Nephron (organoid): ENCODE measurements at regions not wholly inside any gene's neighbourhood (a gene's known extent, or its start where the extent isn't known, plus 50 kb on each side); places are given as distances from the start of the nearest gene placed in this dataset.

Source experiments
- H3K27ac Mint-ChIP-seq, 3 experiments: 2 replicates each; pipeline ENCODE4 v1.8.0; 2020; ENCODE audit warnings: mixed read lengths in 3 of 3, mild to moderate bottlenecking in 2 of 3, moderate library complexity in 1 of 3
- H3K27me3 Mint-ChIP-seq: 2 replicates; pipeline ENCODE4 v1.8.0; 2021; ENCODE audit warnings: low read depth, mild to moderate bottlenecking, moderate library complexity, mixed read lengths
- H3K36me3 Mint-ChIP-seq: 2 replicates; pipeline ENCODE4 v1.8.0; 2020; ENCODE audit warnings: low read depth, mixed read lengths
- H3K4me1 Mint-ChIP-seq: 2 replicates; pipeline ENCODE4 v1.8.0; 2020; ENCODE audit warnings: mixed read lengths
- H3K4me3 Mint-ChIP-seq, 3 experiments: 2 replicates each; pipeline ENCODE4 v1.8.0; 2020; ENCODE audit warnings: mild to moderate bottlenecking in 3 of 3, mixed read lengths in 3 of 3, moderate library complexity in 2 of 3
- H3K9me3 Mint-ChIP-seq: 2 replicates; pipeline ENCODE4 v1.8.0; 2020; ENCODE audit warnings: mixed read lengths
- CTCF ChIP-seq, 3 experiments: fragments of 200-600 bp; sonication (generic); IDR thresholded peaks; one replicate each; pipeline ENCODE4 v1.5.0; 2021; ENCODE audit warnings: antibody characterized with exemption in 3 of 3; ENCODE audit not compliant: unreplicated experiment in 3 of 3

DNA sequence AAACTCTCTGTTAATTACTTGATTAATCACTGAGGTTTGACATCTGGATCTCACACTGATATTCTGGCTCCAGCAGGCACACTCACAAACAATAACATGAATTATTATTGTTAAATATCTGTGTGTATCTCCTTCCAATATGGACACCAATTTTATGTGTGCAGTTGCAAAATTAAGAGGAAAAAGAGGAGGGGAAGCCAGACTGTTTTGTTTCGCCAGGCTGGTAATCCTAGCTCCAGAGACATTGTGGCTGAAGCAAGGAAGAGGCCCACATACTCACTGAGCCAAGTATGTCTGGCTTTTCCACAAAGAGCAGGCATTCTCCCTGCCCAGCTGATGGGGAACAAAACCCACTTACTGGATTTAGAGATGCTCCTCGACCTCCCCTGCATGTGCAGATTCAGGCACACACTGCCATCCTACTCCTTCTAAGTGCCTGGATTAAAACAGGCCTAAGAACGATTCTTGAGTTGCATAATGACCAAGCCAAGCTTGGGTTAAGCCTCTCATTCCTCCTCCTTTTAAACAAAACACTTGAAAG, 181.9 kb downstream of the ESM1 start:
- no peaks in the 10 kb centered on the region for H3K27me3 Mint-ChIP-seq
- H3K4me1 Mint-ChIP-seq = peaks cover 18% of the 10 kb centered on the region
- TF ChIP-seq CTCF (IDR thresholded peaks at IDR 0.05; ENCODE audit: unreplicated experiment in 3 of 3) = no peak
- H3K4me3 Mint-ChIP-seq = no peak overlapping the region
- no peaks in the 10 kb centered on the region for H3K36me3 Mint-ChIP-seq
- H3K27ac Mint-ChIP-seq = peak overlapping the region in 2 of 3 experiments; percentile 24 to 70
- H3K9me3 Mint-ChIP-seq = peaks cover 5% of the 10 kb centered on the region

DNA sequence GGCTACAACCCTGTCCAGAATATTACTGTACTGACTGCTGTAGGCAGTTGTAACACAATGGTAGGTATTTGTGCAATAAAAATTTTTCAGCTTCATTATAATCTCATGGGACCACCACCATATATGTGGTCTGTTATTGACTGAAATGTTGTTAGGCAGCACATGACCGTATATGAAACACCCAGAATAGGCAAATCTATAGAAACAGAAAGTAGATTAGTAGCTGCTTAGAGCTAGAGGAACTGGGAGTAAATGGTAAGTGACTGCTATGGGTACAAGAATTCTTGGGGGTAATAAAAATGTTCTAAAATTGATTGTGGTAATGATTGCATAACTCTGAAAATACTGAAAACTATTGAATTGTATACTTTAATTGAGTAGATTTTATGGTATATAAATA, 185.7 kb downstream of the ESM1 start:
- Mint-ChIP-seq H3K27me3 (no peaks in the 10 kb centered on the region), H3K4me1 (peaks cover 21% of the 10 kb centered on the region), H3K4me3 (no peak overlapping the region), H3K9me3 (no peaks in the 10 kb centered on the region), H3K27ac (no peak overlapping the region), H3K36me3 (no peaks in the 10 kb centered on the region)
- TF ChIP-seq CTCF (IDR thresholded peaks at IDR 0.05; ENCODE audit: unreplicated experiment in 3 of 3) = no peak

GRCh38 chr5:54795777-54796176, 189.6 kb downstream of the ESM1 start:
- Mint-ChIP-seq H3K4me3 (no peak overlapping the region), H3K27ac (no peak overlapping the region), H3K9me3 (peaks cover 5% of the 10 kb centered on the region), H3K4me1 (peaks cover 27% of the 10 kb centered on the region), H3K27me3 (no peaks in the 10 kb centered on the region), H3K36me3 (no peaks in the 10 kb centered on the region)
- no peak for TF ChIP-seq CTCF (IDR thresholded peaks at IDR 0.05; ENCODE audit: unreplicated experiment in 3 of 3)

DNA sequence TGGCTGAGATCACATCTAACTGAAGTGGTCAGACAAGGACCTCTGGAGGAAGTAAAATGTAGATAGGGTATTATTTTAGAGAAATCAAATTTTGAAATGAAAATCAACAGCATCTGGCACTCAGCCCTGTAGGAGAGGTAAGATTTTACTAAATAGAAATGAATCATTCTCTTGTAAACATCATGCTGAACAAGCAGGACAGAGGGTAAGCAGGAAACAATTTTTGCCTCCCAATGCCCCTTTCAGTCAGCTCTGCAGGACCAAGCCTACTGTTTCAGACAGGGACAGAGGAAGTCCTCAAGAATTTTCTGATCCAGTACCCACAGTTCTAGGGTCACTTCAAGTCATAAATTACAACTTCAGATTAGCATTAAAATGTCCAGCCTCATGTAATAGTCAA, 190.1 kb downstream of the ESM1 start:
- Mint-ChIP-seq H3K27ac (no peak overlapping the region), H3K4me1 (peaks cover 27% of the 10 kb centered on the region), H3K36me3 (no peaks in the 10 kb centered on the region), H3K27me3 (no peaks in the 10 kb centered on the region), H3K9me3 (peaks cover 10% of the 10 kb centered on the region), H3K4me3 (no peak overlapping the region)
- no peak for TF ChIP-seq CTCF (IDR thresholded peaks at IDR 0.05; ENCODE audit: unreplicated experiment in 3 of 3)

DNA sequence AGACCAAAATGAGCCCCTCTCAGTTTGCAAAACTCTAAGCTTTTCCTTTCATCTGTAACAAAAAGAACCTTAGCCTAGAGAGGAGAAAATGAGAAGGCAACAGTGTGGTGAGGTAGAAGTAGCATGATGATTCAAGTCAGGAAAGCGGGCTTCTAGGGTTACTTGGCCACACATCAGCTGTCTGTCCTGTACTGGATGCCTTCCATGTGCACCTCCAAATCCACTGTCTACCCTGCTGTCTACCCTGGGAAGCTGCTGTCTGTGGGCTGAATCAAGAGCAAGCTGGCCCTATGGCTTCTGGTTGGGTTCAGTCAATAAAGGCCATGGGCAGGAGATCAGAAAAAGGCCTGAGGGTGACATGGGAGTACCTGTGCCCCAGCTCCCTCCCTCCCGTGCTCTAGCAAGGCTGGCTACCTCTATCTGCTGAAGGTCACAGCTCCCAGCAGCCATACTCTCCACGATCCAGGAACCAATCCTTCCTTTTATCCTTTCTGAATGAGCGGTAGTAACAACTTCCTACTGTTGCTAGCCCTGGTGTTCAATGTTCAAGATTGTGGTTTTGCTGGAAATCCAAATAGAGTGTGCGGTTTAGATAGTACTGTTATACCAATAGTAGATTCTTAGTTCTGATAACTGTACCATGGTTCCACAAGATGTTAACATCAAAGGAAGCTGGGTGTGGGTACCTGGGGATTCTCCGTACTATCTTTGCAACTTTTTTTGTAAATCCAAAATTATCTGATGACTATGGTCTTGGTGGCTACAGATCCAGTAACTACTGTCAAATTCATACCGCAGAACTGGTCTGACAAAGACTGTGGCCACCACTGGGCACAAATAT, 191.0 kb downstream of the ESM1 start:
- H3K4me3 Mint-ChIP-seq = no peak overlapping the region
- H3K4me1 Mint-ChIP-seq = peaks cover 27% of the 10 kb centered on the region
- H3K27me3 Mint-ChIP-seq = no peaks in the 10 kb centered on the region
- H3K27ac Mint-ChIP-seq = peak overlapping the region; percentile 43 to 83 (median 81)
- TF ChIP-seq CTCF (IDR thresholded peaks at IDR 0.05; ENCODE audit: unreplicated experiment in 3 of 3) = no peak
- no peaks in the 10 kb centered on the region for H3K36me3 Mint-ChIP-seq
- H3K9me3 Mint-ChIP-seq = peaks cover 14% of the 10 kb centered on the region
